GM12891 (cell line): ENCODE measurements at regions not wholly inside any gene's neighbourhood (a gene's known extent, or its start where the extent isn't known, plus 50 kb on each side); places are given as distances from the start of the nearest gene placed in this dataset.

Experiments used
- POLR2A ChIP-seq: IDR thresholded peaks from 2 replicates; pipeline ENCODE4 v1.6.1; 2011; ENCODE audit warnings: low read depth, low read length, control low read depth
- POLR2AphosphoS5 ChIP-seq: IDR thresholded peaks from 2 replicates; pipeline ENCODE4 v1.6.1; 2011; ENCODE audit warnings: low read depth, low read length, control low read depth

DNA sequence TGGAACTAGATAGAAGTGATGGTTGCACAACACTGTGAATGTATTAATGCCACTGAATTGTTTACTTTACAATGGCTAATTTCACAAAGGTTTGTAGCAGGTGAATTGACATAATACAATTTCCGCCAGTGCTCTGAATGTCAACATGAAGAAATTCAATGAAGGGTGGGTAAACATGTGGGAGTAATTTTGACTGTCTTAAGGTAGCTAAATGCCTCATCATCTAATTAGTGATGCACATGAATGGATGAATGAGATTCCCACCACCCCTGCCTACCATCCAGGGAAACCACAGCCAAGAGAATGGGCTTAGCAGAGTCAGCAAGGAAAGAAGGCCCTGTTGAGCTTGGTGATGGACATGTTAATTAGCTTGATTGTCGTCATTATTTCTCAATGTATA is 275.3 kb downstream of the ALDH8A1 start:
- TF ChIP-seq POLR2A (no peak), POLR2AphosphoS5 (no peak)
